Fibroblast of pulmonary artery (primary cell): ENCODE measurements at regions not wholly inside any gene's neighbourhood (a gene's known extent, or its start where the extent isn't known, plus 50 kb on each side); places are given as distances from the start of the nearest gene placed in this dataset.

ENCODE experiments used
- DNase-seq: peaks from one replicate; pipeline ENCODE4 v3.0.0-alpha.2; 2010; ENCODE audit warnings: low read depth
- H3K4me3 ChIP-seq: replicated peaks from 2 replicates; pipeline ENCODE4 v1.5.1; 2011; ENCODE audit warnings: low read depth, mild to moderate bottlenecking, control low read depth, low read length, moderate library complexity
- CTCF ChIP-seq: IDR thresholded peaks from 2 replicates; pipeline ENCODE4 v1.5.1; 2011; ENCODE audit warnings: mild to moderate bottlenecking, control low read depth, low read length, inconsistent platforms; ENCODE audit errors: missing control alignments

- TF ChIP-seq CTCF: no peak
- no peak for DNase-seq
These were observed 85.7 kb upstream of the COL13A1 start for GRCh38 chr10:69715899-69716606.

GRCh38 chr10:69716711-69717560 is 84.8 kb upstream of the COL13A1 start:
- TF ChIP-seq CTCF: peak; percentile 79
- no peak overlapping the region for H3K4me3 ChIP-seq
- DNase-seq: peak; percentile 46

More at GRCh38 chr10:69715899-69716606, 85.7 kb upstream of the COL13A1 start:
- no peak overlapping the region for H3K4me3 ChIP-seq

- DNase-seq: no peak
- H3K4me3 ChIP-seq: no peak overlapping the region
- TF ChIP-seq CTCF: no peak
These were observed 82.8 kb upstream of the COL13A1 start for GRCh38 chr10:69718951-69719350.

GRCh38 chr10:69721690-69722310 is 79.9 kb upstream of the COL13A1 start:
- peak; percentile 74 for DNase-seq
- H3K4me3 ChIP-seq: no peak overlapping the region
- TF ChIP-seq CTCF: no peak

GRCh38 chr10:69723653-69724052 is 78.1 kb upstream of the COL13A1 start:
- TF ChIP-seq CTCF: no peak

GRCh38 chr10:69726850-69727249 is 74.9 kb upstream of the COL13A1 start:
- no peak for TF ChIP-seq CTCF
- H3K4me3 ChIP-seq: no peak overlapping the region
- DNase-seq: no peak

More at GRCh38 chr10:69723653-69724052, 78.1 kb upstream of the COL13A1 start:
- no peak for DNase-seq
- H3K4me3 ChIP-seq: no peak overlapping the region
